Breast epithelium (tissue), 4 donors: ENCODE measurements at regions not wholly inside any gene's neighbourhood (a gene's known extent, or its start where the extent isn't known, plus 50 kb on each side); places are given as distances from the start of the nearest gene placed in this dataset.
A peak's percentile ranks its signal among the peaks of the same experiment; 100 is the strongest.

Experiments used
- DNase-seq, 2 donors: peaks; one replicate each; pipeline ENCODE4 v3.0.0-alpha.2; 2019; ENCODE audit warnings: low spot score in 2 of 2
- H3K27ac ChIP-seq, 2 donors: fragments of 200-600 bp; sonication (generic) in 1 of 2; one replicate each; pipeline ENCODE4 v1.5.1; 2016 to 2019; ENCODE audit warnings: mild to moderate bottlenecking in 1 of 2
- H3K27me3 ChIP-seq, 2 donors: fragments of 200-600 bp; sonication (generic) in 1 of 2; one replicate each; pipeline versions ENCODE4 v1.5.1 to v1.6.0; 2017 to 2019; ENCODE audit warnings: control low read depth in 1 of 2, mild to moderate bottlenecking in 1 of 2
- H3K36me3 ChIP-seq: fragments of 200-600 bp; one replicate; pipeline ENCODE4 v1.5.1; 2019
- H3K4me1 ChIP-seq, 2 donors: fragments of 200-600 bp; sonication (generic); one replicate each; pipeline ENCODE4 v1.5.1; 2016 to 2019; ENCODE audit warnings: control low read depth in 1 of 2
- H3K4me3 ChIP-seq, 3 donors: fragments of 200-600 bp; sonication (generic); 1 replicate in 2 of 3; 2 replicates in 1 of 3; pipeline ENCODE4 v1.5.1; 2016 to 2019; ENCODE audit warnings: mild to moderate bottlenecking in 3 of 3, moderate library complexity in 2 of 3
- H3K9me3 ChIP-seq, 2 donors: fragments of 200-600 bp; sonication (generic) in 1 of 2; one replicate each; pipeline ENCODE4 v1.5.1; 2016 to 2019; ENCODE audit warnings: control low read depth in 1 of 2
- CTCF ChIP-seq, 3 donors: fragments of 450-650 bp; IDR thresholded peaks; one replicate each; pipeline ENCODE4 v1.5.1; 2016 to 2017; ENCODE audit warnings: antibody characterized with exemption in 3 of 3, mild to moderate bottlenecking in 3 of 3, moderate library complexity in 3 of 3
- POLR2A ChIP-seq: fragments of 450-650 bp; IDR thresholded peaks from one replicate; pipeline ENCODE4 v1.6.1; 2016; ENCODE audit warnings: antibody characterized with exemption, mild to moderate bottlenecking, moderate library complexity
- POLR2AphosphoS5 ChIP-seq, 3 donors: sonication (generic); formaldehyde crosslinking; IDR thresholded peaks; one replicate each; pipeline ENCODE4 v1.6.1; 2017; ENCODE audit warnings: antibody characterized with exemption in 3 of 3
- intact Hi-C: fragments of 100-400 bp; cut with DNase I; formaldehyde crosslinking; loops from one replicate; pipeline ENCODE4 v1.15.1; 2023; ENCODE audit warnings: low total_unique reads

- DNase-seq = no peak
- intact Hi-C loops = no loop called here
Measured at GRCh38 chr18:76672627-76673026, 149.7 kb upstream of the ZNF236 start.

GRCh38 chr18:76670564-76671288 lies 151.6 kb upstream of the ZNF236 start:
- TF ChIP-seq CTCF (IDR thresholded peaks at IDR 0.05) (no peak), POLR2AphosphoS5 (IDR thresholded peaks at IDR 0.05) (peak in 2 of 3 donors; percentile 17 to 24)
- H3K27ac ChIP-seq = peak overlapping the region in 1 of 2 donors; percentile 19

More at GRCh38 chr18:76672627-76673026, 149.7 kb upstream of the ZNF236 start:
- Histone ChIP-seq H3K9me3 (no peaks in the 10 kb centered on the region), H3K27me3 (no peaks in the 10 kb centered on the region), H3K4me1 (no peaks in the 10 kb centered on the region), H3K27ac (no peak overlapping the region), H3K4me3 (no peak overlapping the region), H3K36me3 (no peaks in the 10 kb centered on the region)
- TF ChIP-seq CTCF (IDR thresholded peaks at IDR 0.05) (no peak), POLR2AphosphoS5 (IDR thresholded peaks at IDR 0.05) (no peak), POLR2A (no peak)

GRCh38 chr18:76668546-76668945 lies 153.8 kb upstream of the ZNF236 start:
- no peak for TF ChIP-seq CTCF (IDR thresholded peaks at IDR 0.05)
- Histone ChIP-seq H3K27ac (no peak overlapping the region), H3K27me3 (no peaks in the 10 kb centered on the region), H3K4me1 (no peaks in the 10 kb centered on the region), H3K9me3 (no peaks in the 10 kb centered on the region), H3K36me3 (no peaks in the 10 kb centered on the region), H3K4me3 (no peak overlapping the region)
- no peak for DNase-seq
- intact Hi-C loops = no loop called here

More at GRCh38 chr18:76670564-76671288, 151.6 kb upstream of the ZNF236 start:
- intact Hi-C loops = no loop called here
- no peak for DNase-seq
- Histone ChIP-seq H3K36me3 (no peaks in the 10 kb centered on the region), H3K4me3 (no peak overlapping the region), H3K4me1 (no peaks in the 10 kb centered on the region), H3K27me3 (no peaks in the 10 kb centered on the region), H3K9me3 (no peaks in the 10 kb centered on the region)

- no peaks in the 10 kb centered on the region for H3K36me3 ChIP-seq
- no peak overlapping the region for H3K4me3 ChIP-seq
- TF ChIP-seq POLR2AphosphoS5 (IDR thresholded peaks at IDR 0.05) (no peak), CTCF (IDR thresholded peaks at IDR 0.05) (no peak), POLR2A (no peak)
- DNase-seq = no peak
- H3K27me3 ChIP-seq = no peaks in the 10 kb centered on the region
- no peaks in the 10 kb centered on the region for H3K9me3 ChIP-seq
- intact Hi-C loops = no loop called here
- no peaks in the 10 kb centered on the region for H3K4me1 ChIP-seq
- no peak overlapping the region for H3K27ac ChIP-seq
Measured at GRCh38 chr18:76668119-76668518, 154.2 kb upstream of the ZNF236 start.

GRCh38 chr18:76667603-76668002 lies 154.8 kb upstream of the ZNF236 start:
- no peaks in the 10 kb centered on the region for H3K36me3 ChIP-seq
- no peaks in the 10 kb centered on the region for H3K4me1 ChIP-seq
- intact Hi-C loops = no loop called here
- DNase-seq = no peak
- H3K27ac ChIP-seq = no peak overlapping the region
- TF ChIP-seq POLR2AphosphoS5 (IDR thresholded peaks at IDR 0.05) (no peak), POLR2A (no peak), CTCF (IDR thresholded peaks at IDR 0.05) (no peak)
- no peaks in the 10 kb centered on the region for H3K27me3 ChIP-seq
- no peaks in the 10 kb centered on the region for H3K9me3 ChIP-seq
- no peak overlapping the region for H3K4me3 ChIP-seq
